ENCODE measurements at regions not wholly inside any gene's neighbourhood (a gene's known extent, or its start where the extent isn't known, plus 50 kb on each side); places are given as distances from the start of the nearest gene placed in this dataset.
"Not testable (repeated sequence)": the region's sequence is repeated elsewhere in the genome, so short reads cannot be mapped to it uniquely, and the experiment has no call there.

- Mint-ChIP-seq H3K9me3 (no peaks in the 10 kb centered on the region), H3K27me3 (no peaks in the 10 kb centered on the region), H3K4me1 (peaks cover 0 to 11% (median 2%) of the 10 kb centered on the region in 3 donors), H3K27ac (no peak overlapping the region), H3K36me3 (no peaks in the 10 kb centered on the region), H3K4me3 (no peak overlapping the region)
Observed at GRCh38 chr15:81880833-81881232, 165.0 kb downstream of the MEX3B start.

- Mint-ChIP-seq H3K36me3 (no peaks in the 10 kb centered on the region), H3K27ac (no peak overlapping the region), H3K4me3 (no peak overlapping the region), H3K27me3 (no peaks in the 10 kb centered on the region), H3K9me3 (no peaks in the 10 kb centered on the region), H3K4me1 (peaks cover 0 to 11% (median 2%) of the 10 kb centered on the region in 3 donors)
Observed at GRCh38 chr15:81880314-81880713, 165.5 kb downstream of the MEX3B start.

- H3K4me3 Mint-ChIP-seq, H3K9me3 Mint-ChIP-seq, H3K27me3 Mint-ChIP-seq, H3K27ac Mint-ChIP-seq, H3K4me1 Mint-ChIP-seq, H3K36me3 Mint-ChIP-seq: not testable (repeated sequence)
Observed at GRCh38 chr15:81875717-81876116, 170.1 kb downstream of the MEX3B start.

- not testable (repeated sequence) for H3K27me3 Mint-ChIP-seq, H3K27ac Mint-ChIP-seq, H3K36me3 Mint-ChIP-seq, H3K9me3 Mint-ChIP-seq
- Mint-ChIP-seq H3K4me3 (peak overlapping the region in 1 of 4 donors; percentile 89), H3K4me1 (peaks cover 10 to 11% (median 10%) of the 10 kb centered on the region in 3 donors)
Observed at GRCh38 chr15:81870746-81871106, 175.1 kb downstream of the MEX3B start.

- H3K4me1 Mint-ChIP-seq = peaks cover 10 to 11% (median 10%) of the 10 kb centered on the region in 3 donors
- not testable (repeated sequence) for H3K27me3 Mint-ChIP-seq, H3K9me3 Mint-ChIP-seq, H3K27ac Mint-ChIP-seq, H3K36me3 Mint-ChIP-seq
- H3K4me3 Mint-ChIP-seq = peak overlapping the region in 1 of 4 donors; percentile 89
Observed at GRCh38 chr15:81870062-81870745, 175.6 kb downstream of the MEX3B start.

- H3K27ac Mint-ChIP-seq = no peak overlapping the region
Observed at GRCh38 chr15:81869161-81869954, 176.5 kb downstream of the MEX3B start.

GRCh38 chr15:81865850-81866537, 179.8 kb downstream of the MEX3B start:
- peaks cover 10 to 16% (median 11%) of the 10 kb centered on the region in 3 donors for H3K4me1 Mint-ChIP-seq
- no peaks in the 10 kb centered on the region for H3K9me3 Mint-ChIP-seq
- peak overlapping the region in 2 of 4 donors; percentile 89 to 91 for H3K4me3 Mint-ChIP-seq
- H3K36me3 Mint-ChIP-seq = no peaks in the 10 kb centered on the region
- peak overlapping the region in 1 of 3 donors; percentile 67 for H3K27ac Mint-ChIP-seq
- peaks cover 4% of the 10 kb centered on the region for H3K27me3 Mint-ChIP-seq

More at GRCh38 chr15:81869161-81869954, 176.5 kb downstream of the MEX3B start:
- Mint-ChIP-seq H3K27me3 (peaks cover 6% of the 10 kb centered on the region), H3K4me1 (peaks cover 10 to 15% (median 11%) of the 10 kb centered on the region in 3 donors), H3K9me3 (no peaks in the 10 kb centered on the region), H3K36me3 (no peaks in the 10 kb centered on the region), H3K4me3 (no peak overlapping the region)

GRCh38 chr15:81863162-81863561, 182.7 kb downstream of the MEX3B start:
- Mint-ChIP-seq H3K4me1 (peaks cover 8 to 14% (median 13%) of the 10 kb centered on the region in 3 donors), H3K4me3 (no peak overlapping the region), H3K27ac (peak overlapping the region in 1 of 3 donors; percentile 53), H3K9me3 (peaks cover 0 to 2% (median 0%) of the 10 kb centered on the region in 3 donors), H3K36me3 (no peaks in the 10 kb centered on the region), H3K27me3 (peaks cover 4% of the 10 kb centered on the region)

- Mint-ChIP-seq H3K27me3 (peaks cover 7% of the 10 kb centered on the region), H3K27ac (no peak overlapping the region), H3K4me1 (peaks cover 0 to 6% (median 2%) of the 10 kb centered on the region in 3 donors), H3K9me3 (peaks cover 0 to 2% (median 0%) of the 10 kb centered on the region in 3 donors), H3K4me3 (peak overlapping the region in 1 of 4 donors; percentile 11), H3K36me3 (no peaks in the 10 kb centered on the region)
Observed at GRCh38 chr15:81859737-81860516, 185.9 kb downstream of the MEX3B start.

- no peaks in the 10 kb centered on the region for H3K36me3 Mint-ChIP-seq
- peaks cover 0 to 2% (median 0%) of the 10 kb centered on the region in 3 donors for H3K4me1 Mint-ChIP-seq
- no peak overlapping the region for H3K27ac Mint-ChIP-seq
- H3K4me3 Mint-ChIP-seq = no peak overlapping the region
- H3K27me3 Mint-ChIP-seq = peaks cover 7% of the 10 kb centered on the region
- H3K9me3 Mint-ChIP-seq = peaks cover 0 to 2% (median 0%) of the 10 kb centered on the region in 3 donors
Observed at GRCh38 chr15:81858586-81858985, 187.2 kb downstream of the MEX3B start.

GRCh38 chr15:81858136-81858535, 187.7 kb downstream of the MEX3B start:
- H3K27me3 Mint-ChIP-seq = peaks cover 7% of the 10 kb centered on the region

GRCh38 chr15:81856634-81857026, 189.2 kb downstream of the MEX3B start:
- H3K4me1 Mint-ChIP-seq = peaks cover 0 to 2% (median 0%) of the 10 kb centered on the region in 3 donors
- no peak overlapping the region for H3K4me3 Mint-ChIP-seq
- H3K9me3 Mint-ChIP-seq = peaks cover 0 to 2% (median 0%) of the 10 kb centered on the region in 3 donors
- no peak overlapping the region for H3K27ac Mint-ChIP-seq
- peaks cover 7% of the 10 kb centered on the region for H3K27me3 Mint-ChIP-seq
- no peaks in the 10 kb centered on the region for H3K36me3 Mint-ChIP-seq

More at GRCh38 chr15:81858136-81858535, 187.7 kb downstream of the MEX3B start:
- H3K9me3 Mint-ChIP-seq = peaks cover 0 to 2% (median 0%) of the 10 kb centered on the region in 3 donors
- no peaks in the 10 kb centered on the region for H3K36me3 Mint-ChIP-seq
- H3K4me1 Mint-ChIP-seq = peaks cover 0 to 2% (median 0%) of the 10 kb centered on the region in 3 donors
- H3K27ac Mint-ChIP-seq = no peak overlapping the region
- H3K4me3 Mint-ChIP-seq = no peak overlapping the region

- H3K36me3 Mint-ChIP-seq = no peaks in the 10 kb centered on the region
Observed at GRCh38 chr15:81856001-81856633, 189.7 kb downstream of the MEX3B start.

GRCh38 chr15:81853150-81853748, 192.6 kb downstream of the MEX3B start:
- Mint-ChIP-seq H3K9me3 (no peaks in the 10 kb centered on the region), H3K27me3 (peaks cover 8% of the 10 kb centered on the region), H3K4me1 (no peaks in the 10 kb centered on the region), H3K27ac (peak overlapping the region in 1 of 3 donors; percentile 79), H3K4me3 (no peak overlapping the region), H3K36me3 (no peaks in the 10 kb centered on the region)

More at GRCh38 chr15:81856001-81856633, 189.7 kb downstream of the MEX3B start:
- no peak overlapping the region for H3K27ac Mint-ChIP-seq
- H3K4me3 Mint-ChIP-seq = no peak overlapping the region
- peaks cover 0 to 2% (median 0%) of the 10 kb centered on the region in 3 donors for H3K9me3 Mint-ChIP-seq
- H3K4me1 Mint-ChIP-seq = peaks cover 0 to 2% (median 0%) of the 10 kb centered on the region in 3 donors
- peaks cover 7% of the 10 kb centered on the region for H3K27me3 Mint-ChIP-seq
